ENCODE measurements at regions not wholly inside any gene's neighbourhood (a gene's known extent, or its start where the extent isn't known, plus 50 kb on each side); places are given as distances from the start of the nearest gene placed in this dataset.
A peak's percentile ranks its signal among the peaks of the same experiment; 100 is the strongest.

GRCh38 chr7:41809529-41809939 is 106.6 kb upstream of the INHBA start (continued):
- TF ChIP-seq CTCF (IDR thresholded peaks at IDR 0.05 in 2 of 3, conservative IDR thresholded peaks at IDR 0.05 in 1 of 3; ENCODE audit: control insufficient read depth in 2 of 3, extremely low read depth in 1 of 3, insufficient read depth in 1 of 3, low read depth in 3 of 3, low read length in 3 of 3) (no peak), TBL1XR1 (IDR thresholded peaks at IDR 0.05; ENCODE audit: low read depth, low read length) (no peak), ZNF384 (IDR thresholded peaks at IDR 0.05; ENCODE audit: borderline replicate concordance, low read depth, low read length) (no peak), RUNX3 (IDR thresholded peaks at IDR 0.05; ENCODE audit: low read length) (peak; percentile 23; the same call in 1 of the 2 replicates), FOS (IDR thresholded peaks at IDR 0.05; ENCODE audit: borderline replicate concordance, extremely low read depth, insufficient read length) (no peak), ATF7 (IDR thresholded peaks at IDR 0.05; ENCODE audit: low read depth) (no peak)

GRCh38 chr7:41809116-41809515 is 106.2 kb upstream of the INHBA start:
- Histone ChIP-seq H4K20me1 (ENCODE audit: control insufficient read depth, insufficient read depth) (no peaks in the 10 kb centered on the region), H3K79me2 (ENCODE audit: control insufficient read depth, insufficient read depth, low read length) (no peaks in the 10 kb centered on the region), H3K9ac (ENCODE audit: control insufficient read depth, insufficient read depth, low read length) (no peak overlapping the region), H2AFZ (ENCODE audit: control insufficient read depth, low read depth, low read length) (no peak overlapping the region), H3K36me3 (ENCODE audit: control insufficient read depth in 2 of 2, insufficient read depth in 2 of 2, low read length in 1 of 2) (no peaks in the 10 kb centered on the region), H3K4me3 (no peak overlapping the region), H3K27me3 (replicated peaks in 1 of 2; ENCODE audit: control insufficient read depth in 2 of 2, insufficient read depth in 2 of 2, low read length in 1 of 2) (no peaks in the 10 kb centered on the region), H3K9me3 (replicated peaks; ENCODE audit: control insufficient read depth, insufficient read depth, low read length) (peaks cover 13% of the 10 kb centered on the region; the same call in 2 of the 3 replicates), H3K27ac (ENCODE audit: control insufficient read depth, insufficient read depth) (no peak overlapping the region), H3K4me1 (ENCODE audit: control insufficient read depth, insufficient read depth, low read length) (peaks cover 19% of the 10 kb centered on the region), H3K4me2 (ENCODE audit: control insufficient read depth, insufficient read depth) (no peak overlapping the region)
- DNase-seq (ENCODE audit: low read depth, low spot score) (no peak), ATAC-seq (no peak), FAIRE-seq (no peak)
- in situ Hi-C loops (cut with MboI) = no loop called here
- intact Hi-C loops (cut with micrococcal nuclease; ENCODE audit: unreplicated experiment) = no loop called here
- SMC1A ChIA-PET (ENCODE audit: uncharacterized antibody, unreplicated experiment) = interaction anchor here (0.8 to 3.9 kb wide), 6 partner anchors 10 to 73 kb away, joined by 3 to 27 read pairs (median 6); no protein-coding TSS in a partner anchor
- RAD21 ChIA-PET (ENCODE audit: unreplicated experiment) = interaction anchor here (2.0 to 4.0 kb wide), 2 partner anchors 16 to 73 kb away, joined by 7 to 36 read pairs; no protein-coding TSS in a partner anchor
- WGBS (ENCODE audit: insufficient coverage, insufficient replicate concordance, low lambda C conversion rate, missing lambda C conversion rate) = 98% methylated on average over 2 of the region's 2 CpGs
- POLR2A ChIA-PET = interaction anchor here (1.2 kb wide), 1 partner anchor 73 kb away, joined by 3 read pairs; no protein-coding TSS in a partner anchor
- BruUV-seq (replicated peaks) = no TSS peak
- CTCF ChIA-PET = interaction anchor here (1.6 kb wide), 1 partner anchor 70 kb away, joined by 4 read pairs; no protein-coding TSS in a partner anchor
- TF ChIP-seq ZNF24 (IDR thresholded peaks at IDR 0.05) (no peak), LARP7 (IDR thresholded peaks at IDR 0.05) (no peak), TAF1 (IDR thresholded peaks at IDR 0.05; ENCODE audit: borderline replicate concordance, low read depth, low read length) (no peak), MLLT1 (IDR thresholded peaks at IDR 0.05) (no peak), TCF12 (IDR thresholded peaks at IDR 0.05; ENCODE audit: low read depth, low read length) (no peak), CUX1 (IDR thresholded peaks at IDR 0.05; ENCODE audit: insufficient replicate concordance, low read depth, low read length) (no peak), TCF3 (IDR thresholded peaks at IDR 0.05; ENCODE audit: borderline replicate concordance, insufficient read depth, low read depth, low read length) (no peak), IRF3 (IDR thresholded peaks at IDR 0.05) (no peak)
